DND-41 (cell line): ENCODE measurements at regions not wholly inside any gene's neighbourhood (a gene's known extent, or its start where the extent isn't known, plus 50 kb on each side); places are given as distances from the start of the nearest gene placed in this dataset.

ENCODE experiments used
- ATAC-seq: fragments of 200-7000 bp; cut with Tn5 transposase; 3 replicates; pipeline ENCODE4 v1.9.1; 2021; ENCODE audit warnings: low read depth; ENCODE audit not compliant: insufficient read depth
- DNase-seq: peaks from one replicate; pipeline ENCODE4 v3.0.0-alpha.2; 2020
- H2AFZ ChIP-seq: 2 replicates; pipeline ENCODE4 v1.6.0; 2012; ENCODE audit warnings: low read depth, low read length
- H3K27ac ChIP-seq: 2 replicates; pipeline ENCODE4 v1.5.1; 2012; ENCODE audit warnings: low read length, inconsistent platforms
- H3K27me3 ChIP-seq: fragments of 200-600 bp; sonication (generic); 2 replicates; pipeline ENCODE4 v1.6.0; 2012; ENCODE audit warnings: low read length, mild to moderate bottlenecking, inconsistent platforms; ENCODE audit not compliant: insufficient read depth, poor library complexity
- H3K36me3 ChIP-seq: 2 replicates; pipeline ENCODE4 v1.5.1; 2012; ENCODE audit warnings: low read length, inconsistent platforms; ENCODE audit not compliant: insufficient read depth
- H3K4me1 ChIP-seq: 2 replicates; pipeline ENCODE4 v1.5.1; 2012; ENCODE audit warnings: mild to moderate bottlenecking, low read length; ENCODE audit not compliant: insufficient read depth
- H3K4me2 ChIP-seq: 2 replicates; pipeline ENCODE4 v1.6.0; 2012; ENCODE audit warnings: mild to moderate bottlenecking, moderate library complexity, low read length, inconsistent platforms; ENCODE audit not compliant: insufficient read depth
- H3K4me3 ChIP-seq, 2 experiments: fragments of 200-600 bp in 1 of 2; shearing (Covaris generic) in 1 of 2; 2 replicates each; pipeline ENCODE4 v1.5.1; 2012 to 2016; ENCODE audit warnings: inconsistent platforms in 2 of 2, low read length in 2 of 2, mild to moderate bottlenecking in 2 of 2, low read depth in 1 of 2, moderate library complexity in 1 of 2
- H3K79me2 ChIP-seq: 2 replicates; pipeline ENCODE4 v1.6.0; 2012; ENCODE audit warnings: low read length, inconsistent platforms; ENCODE audit not compliant: insufficient read depth
- H3K9ac ChIP-seq: 2 replicates; pipeline ENCODE4 v1.6.0; 2012; ENCODE audit warnings: low read depth, mild to moderate bottlenecking, inconsistent platforms, low read length, moderate library complexity
- H3K9me3 ChIP-seq: 2 replicates; pipeline ENCODE4 v1.5.1; 2012; ENCODE audit warnings: low read length, moderate library complexity, mild to moderate bottlenecking, inconsistent platforms; ENCODE audit not compliant: insufficient read depth, severe bottlenecking
- H4K20me1 ChIP-seq: 2 replicates; pipeline ENCODE4 v1.6.0; 2012; ENCODE audit warnings: low read length; ENCODE audit not compliant: insufficient read depth
- CTCF ChIP-seq: IDR thresholded peaks from 2 replicates; pipeline ENCODE4 v1.5.1; 2012; ENCODE audit warnings: borderline replicate concordance, low read length, moderate library complexity, mild to moderate bottlenecking; ENCODE audit not compliant: poor library complexity, severe bottlenecking; ENCODE audit errors: extremely low read depth
- EZH2 ChIP-seq: IDR thresholded peaks from 3 replicates; pipeline ENCODE4 v1.6.1; 2012; ENCODE audit warnings: borderline replicate concordance, low read depth, mild to moderate bottlenecking, moderate library complexity, low read length, inconsistent platforms; ENCODE audit not compliant: severe bottlenecking

GRCh38 chr4:81605271-81605670, 133.6 kb upstream of the RASGEF1B start:
- ATAC-seq (no peak), DNase-seq (no peak)
- Histone ChIP-seq H3K79me2 (no peaks in the 10 kb centered on the region), H3K9ac (no peak overlapping the region), H3K27ac (no peak overlapping the region), H3K9me3 (no peaks in the 10 kb centered on the region), H4K20me1 (no peaks in the 10 kb centered on the region), H3K36me3 (no peaks in the 10 kb centered on the region), H3K27me3 (no peaks in the 10 kb centered on the region), H3K4me1 (no peaks in the 10 kb centered on the region), H3K4me2 (no peak overlapping the region), H2AFZ (no peak overlapping the region), H3K4me3 (no peak overlapping the region)
- TF ChIP-seq EZH2, result no peak
- no peak for TF ChIP-seq CTCF

GRCh38 chr4:81604683-81605218, 133.0 kb upstream of the RASGEF1B start:
- no peak overlapping the region for H3K27ac ChIP-seq
- DNase-seq (no peak), ATAC-seq (no peak)

GRCh38 chr4:81602854-81603253, 131.1 kb upstream of the RASGEF1B start:
- no peaks in the 10 kb centered on the region for H3K4me1 ChIP-seq
- H4K20me1 ChIP-seq, result no peaks in the 10 kb centered on the region
- H3K27ac ChIP-seq, result no peak overlapping the region
- no peak overlapping the region for H3K4me2 ChIP-seq
- no peaks in the 10 kb centered on the region for H3K36me3 ChIP-seq
- no peak overlapping the region for H3K9ac ChIP-seq
- ATAC-seq (no peak), DNase-seq (no peak)
- H3K9me3 ChIP-seq, result no peaks in the 10 kb centered on the region
- no peaks in the 10 kb centered on the region for H3K79me2 ChIP-seq
- H3K27me3 ChIP-seq, result no peaks in the 10 kb centered on the region
- TF ChIP-seq CTCF (no peak), EZH2 (no peak)
- H3K4me3 ChIP-seq, result no peak overlapping the region
- H2AFZ ChIP-seq, result no peak overlapping the region

More at GRCh38 chr4:81604683-81605218, 133.0 kb upstream of the RASGEF1B start:
- no peak overlapping the region for H2AFZ ChIP-seq
- no peak for TF ChIP-seq CTCF
- no peak for TF ChIP-seq EZH2
- H3K4me1 ChIP-seq, result no peaks in the 10 kb centered on the region
- no peak overlapping the region for H3K4me2 ChIP-seq
- H3K4me3 ChIP-seq, result no peak overlapping the region
- no peaks in the 10 kb centered on the region for H3K36me3 ChIP-seq
- H3K9ac ChIP-seq, result no peak overlapping the region
- no peaks in the 10 kb centered on the region for H3K27me3 ChIP-seq
- H4K20me1 ChIP-seq, result no peaks in the 10 kb centered on the region
- no peaks in the 10 kb centered on the region for H3K79me2 ChIP-seq
- no peaks in the 10 kb centered on the region for H3K9me3 ChIP-seq

- Histone ChIP-seq H3K4me1 (no peaks in the 10 kb centered on the region), H3K27me3 (no peaks in the 10 kb centered on the region), H4K20me1 (no peaks in the 10 kb centered on the region), H3K4me2 (no peak overlapping the region), H3K9ac (no peak overlapping the region), H3K27ac (no peak overlapping the region), H3K4me3 (no peak overlapping the region), H3K9me3 (no peaks in the 10 kb centered on the region), H3K79me2 (no peaks in the 10 kb centered on the region), H2AFZ (no peak overlapping the region), H3K36me3 (no peaks in the 10 kb centered on the region)
- DNase-seq (no peak), ATAC-seq (no peak)
- TF ChIP-seq EZH2 (no peak), CTCF (no peak)
Observed at GRCh38 chr4:81601358-81601694, 129.6 kb upstream of the RASGEF1B start.
